ENCODE measurements at regions not wholly inside any gene's neighbourhood (a gene's known extent, or its start where the extent isn't known, plus 50 kb on each side); places are given as distances from the start of the nearest gene placed in this dataset.

GRCh38 chr4:82076809-82077208 lies 297.0 kb downstream of the HNRNPD start:
- DNase-seq, result no peak
- Histone ChIP-seq H3K9me3 (no peaks in the 10 kb centered on the region), H3K36me3 (no peaks in the 10 kb centered on the region)

GRCh38 chr4:82076359-82076758 lies 297.4 kb downstream of the HNRNPD start:
- Histone ChIP-seq H3K9me3 (no peaks in the 10 kb centered on the region), H3K27me3 (no peaks in the 10 kb centered on the region), H3K4me1 (no peaks in the 10 kb centered on the region), H3K36me3 (no peaks in the 10 kb centered on the region), H3K4me3 (ENCODE audit: low read depth, low read length) (no peak overlapping the region)
- DNase-seq, result no peak
- no peak for TF ChIP-seq CTCF (IDR thresholded peaks at IDR 0.05; ENCODE audit: low read depth, low read length)

More at GRCh38 chr4:82076809-82077208, 297.0 kb downstream of the HNRNPD start:
- TF ChIP-seq CTCF (IDR thresholded peaks at IDR 0.05; ENCODE audit: low read depth, low read length), result no peak
- Histone ChIP-seq H3K27me3 (no peaks in the 10 kb centered on the region), H3K4me1 (no peaks in the 10 kb centered on the region), H3K4me3 (ENCODE audit: low read depth, low read length) (no peak overlapping the region)

GRCh38 chr4:82071951-82072350 lies 301.8 kb downstream of the HNRNPD start:
- Histone ChIP-seq H3K4me1 (no peaks in the 10 kb centered on the region), H3K4me3 (ENCODE audit: low read depth, low read length) (no peak overlapping the region), H3K9me3 (no peaks in the 10 kb centered on the region), H3K36me3 (no peaks in the 10 kb centered on the region), H3K27me3 (no peaks in the 10 kb centered on the region; the same call in 1 of the 2 replicates)
- DNase-seq, result no peak
- no peak for TF ChIP-seq CTCF (IDR thresholded peaks at IDR 0.05; ENCODE audit: low read depth, low read length)

GRCh38 chr4:82069883-82070638 lies 303.7 kb downstream of the HNRNPD start:
- no peak for DNase-seq

GRCh38 chr4:82063017-82063416 lies 310.8 kb downstream of the HNRNPD start:
- DNase-seq, result no peak
- Histone ChIP-seq H3K4me3 (ENCODE audit: low read depth, low read length) (no peak overlapping the region), H3K9me3 (no peaks in the 10 kb centered on the region), H3K36me3 (no peaks in the 10 kb centered on the region), H3K4me1 (no peaks in the 10 kb centered on the region), H3K27me3 (no peaks in the 10 kb centered on the region; the same call in 1 of the 2 replicates)
- no peak for TF ChIP-seq CTCF (IDR thresholded peaks at IDR 0.05; ENCODE audit: low read depth, low read length)

More at GRCh38 chr4:82069883-82070638, 303.7 kb downstream of the HNRNPD start:
- H3K4me1 ChIP-seq, result no peaks in the 10 kb centered on the region
- no peak for TF ChIP-seq CTCF (IDR thresholded peaks at IDR 0.05; ENCODE audit: low read depth, low read length)
- H3K9me3 ChIP-seq, result no peaks in the 10 kb centered on the region
- H3K36me3 ChIP-seq, result no peaks in the 10 kb centered on the region
- H3K27me3 ChIP-seq, result no peaks in the 10 kb centered on the region; the same call in 1 of the 2 replicates
- no peak overlapping the region for H3K4me3 ChIP-seq (ENCODE audit: low read depth, low read length)

- H3K9me3 ChIP-seq, result no peaks in the 10 kb centered on the region
- DNase-seq, result no peak
- H3K4me3 ChIP-seq (ENCODE audit: low read depth, low read length), result no peak overlapping the region
- H3K27me3 ChIP-seq, result no peaks in the 10 kb centered on the region; the same call in 1 of the 2 replicates
- no peaks in the 10 kb centered on the region for H3K36me3 ChIP-seq
- TF ChIP-seq CTCF (IDR thresholded peaks at IDR 0.05; ENCODE audit: low read depth, low read length), result no peak
- no peaks in the 10 kb centered on the region for H3K4me1 ChIP-seq
Observed at GRCh38 chr4:82057990-82058544, 315.7 kb downstream of the HNRNPD start.

Data from BE2C (cell line).